ENCODE measurements at regions not wholly inside any gene's neighbourhood (a gene's known extent, or its start where the extent isn't known, plus 50 kb on each side); places are given as distances from the start of the nearest gene placed in this dataset.

DNA sequence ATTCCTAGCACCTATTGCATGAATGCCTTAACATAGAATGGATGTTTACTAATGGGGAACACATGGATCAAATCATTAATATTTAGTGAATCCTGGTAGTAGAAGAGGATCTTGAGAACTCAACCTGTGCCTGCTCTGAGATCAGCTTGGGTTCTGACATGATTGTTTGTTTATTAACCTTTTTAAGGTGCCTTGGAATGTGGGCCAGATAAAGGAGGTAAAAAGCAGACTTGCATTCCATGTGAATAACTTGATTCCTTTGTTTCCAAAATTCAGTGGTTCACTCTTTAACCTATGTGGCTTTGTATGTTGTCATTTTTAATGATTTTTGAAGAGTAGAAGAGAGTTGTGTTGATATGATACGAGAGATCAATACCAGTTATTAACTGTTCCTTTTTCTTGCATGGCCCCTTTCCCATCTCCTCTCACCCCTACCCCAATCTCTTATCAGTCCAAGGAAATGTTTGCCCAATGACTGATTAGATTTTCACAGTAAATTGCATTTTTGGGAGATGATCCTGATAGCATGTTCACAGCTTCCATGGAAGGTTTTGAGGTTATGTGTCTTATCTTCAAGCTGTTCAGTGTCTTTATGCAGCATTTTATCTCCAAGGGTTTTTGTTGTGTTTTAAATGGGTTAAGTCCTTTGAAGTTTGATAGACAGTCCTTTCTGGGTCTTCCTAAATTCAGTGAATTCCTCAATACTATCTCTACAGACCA lies 193.7 kb upstream of the FRMD6 start:
- TF ChIP-seq POLR2AphosphoS5 (IDR thresholded peaks at IDR 0.05; ENCODE audit: low read depth) (no peak), REST (IDR thresholded peaks at IDR 0.05; ENCODE audit: insufficient replicate concordance, low read depth) (no peak), SPI1 (IDR thresholded peaks at IDR 0.05; ENCODE audit: borderline replicate concordance, low read depth) (no peak), GABPA (IDR thresholded peaks at IDR 0.05; ENCODE audit: low read depth) (no peak), CTCF (IDR thresholded peaks at IDR 0.05; ENCODE audit: insufficient read depth, low read length) (no peak)

DNA sequence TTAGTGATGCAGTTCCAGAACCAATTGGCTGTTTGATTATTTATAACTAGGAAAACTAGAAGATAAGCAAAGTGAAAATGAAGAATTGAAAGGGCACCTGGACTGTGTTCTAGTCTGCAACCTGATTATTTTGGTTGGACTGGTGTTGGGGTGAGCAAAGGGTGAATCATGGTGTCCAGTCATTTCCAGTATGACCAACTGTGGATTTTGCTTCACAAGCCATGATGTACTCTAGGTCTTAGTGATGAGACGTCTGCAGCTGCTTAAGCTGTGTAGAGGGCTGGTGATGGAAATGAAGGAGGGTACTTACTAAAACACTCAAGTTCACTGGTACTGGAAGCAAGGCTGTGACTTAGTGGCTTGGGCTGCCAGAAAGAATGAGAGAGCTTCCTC lies 193.2 kb upstream of the FRMD6 start:
- no peak overlapping the region for H3K4me3 ChIP-seq (replicated peaks; ENCODE audit: insufficient read depth, low read length)
- TF ChIP-seq CTCF (IDR thresholded peaks at IDR 0.05; ENCODE audit: insufficient read depth, low read length) (no peak), POLR2AphosphoS5 (IDR thresholded peaks at IDR 0.05; ENCODE audit: low read depth) (no peak), REST (IDR thresholded peaks at IDR 0.05; ENCODE audit: insufficient replicate concordance, low read depth) (no peak), SPI1 (IDR thresholded peaks at IDR 0.05; ENCODE audit: borderline replicate concordance, low read depth) (no peak), GABPA (IDR thresholded peaks at IDR 0.05; ENCODE audit: low read depth) (no peak)
- no peaks in the 10 kb centered on the region for H3K27me3 ChIP-seq (ENCODE audit: insufficient read depth, poor library complexity, severe bottlenecking)
- no peak overlapping the region for H3K27ac ChIP-seq (replicated peaks)
- DNase-seq (ENCODE audit: low read depth in 1 of 2, low spot score in 1 of 2): no peak

More for the DNA sequence above, 193.7 kb upstream of the FRMD6 start:
- no peak for DNase-seq (ENCODE audit: low read depth in 1 of 2, low spot score in 1 of 2)
- Histone ChIP-seq H3K27me3 (ENCODE audit: insufficient read depth, poor library complexity, severe bottlenecking) (no peaks in the 10 kb centered on the region), H3K27ac (replicated peaks) (no peak overlapping the region), H3K4me3 (replicated peaks; ENCODE audit: insufficient read depth, low read length) (no peak overlapping the region)

- TF ChIP-seq CTCF (IDR thresholded peaks at IDR 0.05; ENCODE audit: insufficient read depth, low read length) (no peak), GABPA (IDR thresholded peaks at IDR 0.05; ENCODE audit: low read depth) (no peak), REST (IDR thresholded peaks at IDR 0.05; ENCODE audit: insufficient replicate concordance, low read depth) (no peak), SPI1 (IDR thresholded peaks at IDR 0.05; ENCODE audit: borderline replicate concordance, low read depth) (no peak), POLR2AphosphoS5 (IDR thresholded peaks at IDR 0.05; ENCODE audit: low read depth) (no peak)
- DNase-seq (ENCODE audit: low read depth in 1 of 2, low spot score in 1 of 2): no peak
- H3K27me3 ChIP-seq (ENCODE audit: insufficient read depth, poor library complexity, severe bottlenecking): no peaks in the 10 kb centered on the region
- no peak overlapping the region for H3K27ac ChIP-seq (replicated peaks)
- no peak overlapping the region for H3K4me3 ChIP-seq (replicated peaks; ENCODE audit: insufficient read depth, low read length)
Observed at GRCh38 chr14:51460011-51460410, 191.7 kb upstream of the FRMD6 start.
